OCI-LY3 (cell line): ENCODE measurements at regions not wholly inside any gene's neighbourhood (a gene's known extent, or its start where the extent isn't known, plus 50 kb on each side); places are given as distances from the start of the nearest gene placed in this dataset.

Experiments used
- EZH2phosphoT487 ChIP-seq: fragments of 200-600 bp; shearing (Covaris generic); IDR thresholded peaks from 2 replicates; pipeline ENCODE4 v1.6.1; 2018; ENCODE audit warnings: antibody characterized with exemption, mixed run types, low read depth
- TF ChIP-seq, protein P1 (sequence below): fragments of 200-600, 300-600 bp; sonication (generic); IDR thresholded peaks from 2 replicates; pipeline ENCODE4 v1.5.1; 2014; ENCODE audit warnings: antibody characterized with exemption, low read length, low read depth

GRCh38 chr1:209023790-209024189 is 559.7 kb upstream of the CAMK1G start:
- TF ChIP-seq, protein P1, sequence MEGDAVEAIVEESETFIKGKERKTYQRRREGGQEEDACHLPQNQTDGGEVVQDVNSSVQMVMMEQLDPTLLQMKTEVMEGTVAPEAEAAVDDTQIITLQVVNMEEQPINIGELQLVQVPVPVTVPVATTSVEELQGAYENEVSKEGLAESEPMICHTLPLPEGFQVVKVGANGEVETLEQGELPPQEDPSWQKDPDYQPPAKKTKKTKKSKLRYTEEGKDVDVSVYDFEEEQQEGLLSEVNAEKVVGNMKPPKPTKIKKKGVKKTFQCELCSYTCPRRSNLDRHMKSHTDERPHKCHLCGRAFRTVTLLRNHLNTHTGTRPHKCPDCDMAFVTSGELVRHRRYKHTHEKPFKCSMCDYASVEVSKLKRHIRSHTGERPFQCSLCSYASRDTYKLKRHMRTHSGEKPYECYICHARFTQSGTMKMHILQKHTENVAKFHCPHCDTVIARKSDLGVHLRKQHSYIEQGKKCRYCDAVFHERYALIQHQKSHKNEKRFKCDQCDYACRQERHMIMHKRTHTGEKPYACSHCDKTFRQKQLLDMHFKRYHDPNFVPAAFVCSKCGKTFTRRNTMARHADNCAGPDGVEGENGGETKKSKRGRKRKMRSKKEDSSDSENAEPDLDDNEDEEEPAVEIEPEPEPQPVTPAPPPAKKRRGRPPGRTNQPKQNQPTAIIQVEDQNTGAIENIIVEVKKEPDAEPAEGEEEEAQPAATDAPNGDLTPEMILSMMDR, result no peak
- no peak for TF ChIP-seq EZH2phosphoT487
